ENCODE measurements at regions not wholly inside any gene's neighbourhood (a gene's known extent, or its start where the extent isn't known, plus 50 kb on each side); places are given as distances from the start of the nearest gene placed in this dataset.

DNA sequence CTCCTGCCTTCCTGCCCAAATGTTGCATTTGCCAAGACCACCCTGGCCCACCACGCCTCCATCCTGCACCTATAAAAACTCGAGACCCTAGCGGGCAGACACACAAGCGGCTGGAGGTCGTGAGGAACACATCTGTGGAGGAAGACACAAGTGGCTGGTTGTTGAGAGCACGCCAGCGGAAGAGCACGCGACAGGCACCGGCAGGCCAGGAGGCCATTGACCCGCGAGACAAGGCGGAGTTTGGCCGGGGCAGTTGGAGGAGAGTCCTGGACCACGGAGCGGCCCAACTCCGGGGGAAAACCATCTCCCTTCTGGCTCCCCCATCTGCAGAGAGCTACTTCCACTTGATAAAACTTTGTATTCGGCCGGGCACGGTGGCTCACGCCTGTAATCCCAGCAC lies 115.2 kb upstream of the AGA start:
- TF ChIP-seq, protein P1, sequence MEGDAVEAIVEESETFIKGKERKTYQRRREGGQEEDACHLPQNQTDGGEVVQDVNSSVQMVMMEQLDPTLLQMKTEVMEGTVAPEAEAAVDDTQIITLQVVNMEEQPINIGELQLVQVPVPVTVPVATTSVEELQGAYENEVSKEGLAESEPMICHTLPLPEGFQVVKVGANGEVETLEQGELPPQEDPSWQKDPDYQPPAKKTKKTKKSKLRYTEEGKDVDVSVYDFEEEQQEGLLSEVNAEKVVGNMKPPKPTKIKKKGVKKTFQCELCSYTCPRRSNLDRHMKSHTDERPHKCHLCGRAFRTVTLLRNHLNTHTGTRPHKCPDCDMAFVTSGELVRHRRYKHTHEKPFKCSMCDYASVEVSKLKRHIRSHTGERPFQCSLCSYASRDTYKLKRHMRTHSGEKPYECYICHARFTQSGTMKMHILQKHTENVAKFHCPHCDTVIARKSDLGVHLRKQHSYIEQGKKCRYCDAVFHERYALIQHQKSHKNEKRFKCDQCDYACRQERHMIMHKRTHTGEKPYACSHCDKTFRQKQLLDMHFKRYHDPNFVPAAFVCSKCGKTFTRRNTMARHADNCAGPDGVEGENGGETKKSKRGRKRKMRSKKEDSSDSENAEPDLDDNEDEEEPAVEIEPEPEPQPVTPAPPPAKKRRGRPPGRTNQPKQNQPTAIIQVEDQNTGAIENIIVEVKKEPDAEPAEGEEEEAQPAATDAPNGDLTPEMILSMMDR (IDR thresholded peaks at IDR 0.05): no peak
- TF ChIP-seq POLR2A (IDR thresholded peaks at IDR 0.05): no peak
